Renal cortex interstitium (tissue), 11 donors: ENCODE measurements at regions not wholly inside any gene's neighbourhood (a gene's known extent, or its start where the extent isn't known, plus 50 kb on each side); places are given as distances from the start of the nearest gene placed in this dataset.
"Not testable (repeated sequence)": the region's sequence is repeated elsewhere in the genome, so short reads cannot be mapped to it uniquely, and the experiment has no call there.

Experiments
- DNase-seq, 11 donors: peaks; one replicate each; pipeline ENCODE4 v3.0.0-alpha.2; 2013; ENCODE audit warnings: low read depth in 9 of 11, low spot score in 4 of 11; ENCODE audit errors: extremely low read depth in 1 of 11

- peak in 1 of 11 donors; percentile 5 for DNase-seq
Measured at GRCh38 chr22:26835929-26836528, 178.6 kb downstream of the MIAT start.

GRCh38 chr22:26837784-26838470, 180.5 kb downstream of the MIAT start:
- no peak for DNase-seq

- no peak for DNase-seq
Measured at GRCh38 chr22:26838471-26838825, 181.1 kb downstream of the MIAT start.

- DNase-seq: no peak
Measured at GRCh38 chr22:26839216-26839615, 181.8 kb downstream of the MIAT start.

- DNase-seq: not testable (repeated sequence)
Measured at GRCh38 chr22:26840770-26841169, 183.4 kb downstream of the MIAT start.

- DNase-seq: no peak
Measured at GRCh38 chr22:26842103-26842502, 184.7 kb downstream of the MIAT start.

GRCh38 chr22:26845021-26845743, 187.8 kb downstream of the MIAT start:
- DNase-seq: no peak

- no peak for DNase-seq
Measured at GRCh38 chr22:26846076-26846475, 188.7 kb downstream of the MIAT start.

- no peak for DNase-seq
Measured at GRCh38 chr22:26846645-26847044, 189.3 kb downstream of the MIAT start.

- DNase-seq: no peak
Measured at GRCh38 chr22:26847046-26847445, 189.7 kb downstream of the MIAT start.

GRCh38 chr22:26847816-26848215, 190.4 kb downstream of the MIAT start:
- DNase-seq: no peak

GRCh38 chr22:26848244-26848920, 191.0 kb downstream of the MIAT start:
- no peak for DNase-seq

GRCh38 chr22:26849575-26849974, 192.2 kb downstream of the MIAT start:
- no peak for DNase-seq

- no peak for DNase-seq
Measured at GRCh38 chr22:26851125-26851524, 193.7 kb downstream of the MIAT start.

- no peak for DNase-seq
Measured at GRCh38 chr22:26852176-26852575, 194.8 kb downstream of the MIAT start.

- no peak for DNase-seq
Measured at GRCh38 chr22:26853071-26853470, 195.7 kb downstream of the MIAT start.

- DNase-seq: no peak
Measured at GRCh38 chr22:26853495-26853894, 196.1 kb downstream of the MIAT start.

GRCh38 chr22:26857169-26857568, 199.8 kb downstream of the MIAT start:
- DNase-seq: no peak

- DNase-seq: no peak
Measured at GRCh38 chr22:26860301-26860700, 202.9 kb downstream of the MIAT start.

GRCh38 chr22:26865021-26865420, 207.6 kb downstream of the MIAT start:
- DNase-seq: no peak
